Retinal pigment epithelial cell (primary cell): ENCODE measurements at regions not wholly inside any gene's neighbourhood (a gene's known extent, or its start where the extent isn't known, plus 50 kb on each side); places are given as distances from the start of the nearest gene placed in this dataset.
"Not testable (repeated sequence)": the region's sequence is repeated elsewhere in the genome, so short reads cannot be mapped to it uniquely, and the experiment has no call there.

Source experiments
- DNase-seq: peaks from one replicate; pipeline ENCODE4 v3.0.0-alpha.2; 2010; ENCODE audit warnings: low read depth
- H3K4me3 ChIP-seq: 2 replicates; pipeline ENCODE4 v1.5.1; 2011; ENCODE audit warnings: mild to moderate bottlenecking, low read length, control low read depth, moderate library complexity
- CTCF ChIP-seq: conservative IDR thresholded peaks from 2 replicates; pipeline ENCODE4 v1.5.1; 2011; ENCODE audit warnings: low read depth, low read length, control low read depth, inconsistent platforms

- no peak overlapping the region for H3K4me3 ChIP-seq
- no peak for TF ChIP-seq CTCF
- DNase-seq, result no peak
These were observed 790.1 kb downstream of the TENT5A start for GRCh38 chr6:80962382-80962781.

GRCh38 chr6:80961166-80961565, 791.3 kb downstream of the TENT5A start:
- DNase-seq, result no peak
- TF ChIP-seq CTCF, result no peak
- no peak overlapping the region for H3K4me3 ChIP-seq

DNA sequence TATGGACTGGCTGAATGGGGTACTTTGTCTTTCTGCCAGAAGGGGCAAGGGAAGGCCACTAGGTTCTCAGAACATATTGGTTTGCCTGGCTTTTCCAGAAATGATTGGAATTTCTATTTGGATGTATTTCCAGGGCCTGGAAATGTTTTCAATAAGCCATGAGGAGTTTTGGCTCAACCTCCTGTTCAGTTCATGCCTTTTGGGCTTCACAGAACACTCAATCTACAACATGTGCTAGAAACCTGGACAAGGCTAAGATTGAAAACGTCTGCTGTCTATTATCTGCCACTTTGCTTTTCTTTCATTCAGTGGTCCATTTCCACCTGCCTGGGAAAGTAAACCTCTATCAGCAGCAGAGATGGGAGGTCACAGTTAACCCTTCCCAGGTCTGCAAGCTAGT, 793.4 kb downstream of the TENT5A start:
- no peak for TF ChIP-seq CTCF
- H3K4me3 ChIP-seq, result no peak overlapping the region
- no peak for DNase-seq

- no peak for DNase-seq
- H3K4me3 ChIP-seq, result no peak overlapping the region
- no peak for TF ChIP-seq CTCF
These were observed 795.6 kb downstream of the TENT5A start for GRCh38 chr6:80956898-80957297.

DNA sequence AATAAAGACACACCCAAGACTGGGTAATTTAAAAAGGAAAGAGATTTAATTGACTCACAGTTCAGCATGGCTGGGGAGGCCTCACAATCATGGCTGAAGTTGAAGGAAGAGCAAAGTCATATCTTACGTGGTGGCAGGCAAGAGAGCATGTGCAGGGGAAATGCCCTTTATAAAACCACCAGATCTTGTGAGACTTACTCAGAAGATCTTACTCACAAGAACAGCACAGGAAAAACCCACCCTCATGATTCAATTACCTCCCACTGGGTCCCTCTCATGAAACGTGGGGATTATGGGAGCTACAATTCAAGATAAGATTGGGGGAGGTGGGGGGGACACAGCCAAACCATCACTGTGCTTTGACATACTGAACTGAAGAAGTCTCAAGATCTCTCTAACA, 800.0 kb downstream of the TENT5A start:
- not testable (repeated sequence) for H3K4me3 ChIP-seq, DNase-seq

GRCh38 chr6:80946402-80946801, 806.1 kb downstream of the TENT5A start:
- TF ChIP-seq CTCF, result no peak
- no peak overlapping the region for H3K4me3 ChIP-seq
- no peak for DNase-seq

- no peak for DNase-seq
- TF ChIP-seq CTCF, result no peak
- no peak overlapping the region for H3K4me3 ChIP-seq
These were observed 809.6 kb downstream of the TENT5A start for GRCh38 chr6:80942911-80943310.

- no peak for DNase-seq
- H3K4me3 ChIP-seq, result no peak overlapping the region
- TF ChIP-seq CTCF, result no peak
These were observed 811.5 kb downstream of the TENT5A start for GRCh38 chr6:80940976-80941375.
